Cardiac septum (tissue), 1 donor: ENCODE measurements at regions not wholly inside any gene's neighbourhood (a gene's known extent, or its start where the extent isn't known, plus 50 kb on each side); places are given as distances from the start of the nearest gene placed in this dataset.

ENCODE experiments used
- DNase-seq: peaks from one replicate; pipeline ENCODE4 v3.0.0-alpha.2; 2020; ENCODE audit warnings: low spot score
- intact Hi-C: fragments of 100-400 bp; cut with DNase I; formaldehyde crosslinking; loops from one replicate; pipeline ENCODE4 v1.14.0; 2022
- donor health status: DM: no; HTN: no; CAD: no.

DNA sequence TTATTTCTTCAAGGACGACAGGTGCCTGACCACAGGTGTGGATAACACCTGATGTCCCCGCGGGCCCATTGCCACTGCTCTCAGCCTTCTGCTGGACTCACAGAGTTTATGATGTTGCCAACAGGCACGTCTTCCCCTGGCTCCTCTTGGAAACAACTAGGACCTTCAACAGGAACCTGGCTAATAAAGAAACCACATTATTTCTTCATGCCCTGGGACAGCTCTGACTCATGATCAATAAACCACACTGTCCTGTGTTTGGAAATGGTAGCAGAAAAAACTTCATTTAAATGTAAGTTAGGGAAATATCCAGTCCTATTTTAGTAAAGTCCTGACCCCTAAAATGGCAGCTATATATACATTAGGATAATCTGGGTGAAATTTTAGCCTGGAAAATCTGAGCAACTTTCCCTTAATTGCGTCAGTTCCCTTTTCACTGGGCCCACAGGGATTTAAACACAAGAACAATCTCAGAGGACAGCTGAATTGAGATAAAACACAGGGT is 158.9 kb downstream of the VAPA start:
- no peak for DNase-seq
- intact Hi-C loops, result no loop called here

GRCh38 chr18:10074110-10074509 is 160.3 kb downstream of the VAPA start:
- no peak for DNase-seq
- intact Hi-C loops, result no loop called here

DNA sequence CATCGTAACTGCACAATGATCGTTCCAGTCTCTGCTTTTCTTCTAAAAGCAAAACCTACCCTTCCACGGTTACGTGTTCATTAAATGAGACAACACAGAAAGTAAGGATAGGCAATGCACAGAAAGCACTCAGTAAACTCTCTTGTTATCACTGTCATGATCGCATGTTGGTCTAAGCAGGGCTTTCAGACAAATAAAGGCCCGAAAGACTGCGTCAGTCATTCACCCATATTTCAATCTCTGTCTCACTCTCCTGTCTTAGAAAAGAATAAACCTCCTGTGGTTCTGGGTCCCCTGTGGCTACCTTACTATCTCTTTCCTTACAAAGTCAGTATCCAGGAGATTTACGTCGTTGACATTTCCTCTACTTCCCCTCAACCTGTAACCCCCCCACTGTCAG is 160.9 kb downstream of the VAPA start:
- intact Hi-C loops, result no loop called here
- no peak for DNase-seq

- intact Hi-C loops, result no loop called here
- DNase-seq, result no peak
Observed at GRCh38 chr18:10076502-10077030, 162.8 kb downstream of the VAPA start.

GRCh38 chr18:10077986-10078385 is 164.2 kb downstream of the VAPA start:
- DNase-seq, result no peak
- intact Hi-C loops, result no loop called here

GRCh38 chr18:10080372-10080771 is 166.6 kb downstream of the VAPA start:
- no peak for DNase-seq
- intact Hi-C loops, result no loop called here

GRCh38 chr18:10081492-10081891 is 167.7 kb downstream of the VAPA start:
- DNase-seq, result no peak
- intact Hi-C loops, result no loop called here

- DNase-seq, result no peak
- intact Hi-C loops, result no loop called here
Observed at GRCh38 chr18:10085416-10085815, 171.6 kb downstream of the VAPA start.

DNA sequence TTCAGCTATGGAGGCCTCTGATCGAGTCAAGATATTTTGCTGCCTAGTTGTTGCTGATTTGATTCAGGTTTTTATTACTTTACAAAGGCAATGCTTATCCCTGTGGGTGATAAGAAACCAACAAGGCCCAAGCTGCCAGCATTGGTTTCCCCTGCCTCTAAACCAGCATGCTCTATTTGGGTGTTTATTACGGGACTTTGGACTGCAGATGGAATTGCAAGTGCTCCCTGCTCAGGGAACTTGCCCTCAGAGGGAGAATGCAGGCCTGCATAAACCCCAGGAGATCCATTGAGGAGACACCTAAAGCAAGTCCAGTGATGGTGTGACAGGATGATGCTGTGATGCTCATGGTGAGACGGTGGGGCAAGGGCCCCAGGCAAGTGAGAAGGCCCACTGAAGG is 172.1 kb downstream of the VAPA start:
- DNase-seq, result no peak
- intact Hi-C loops, result no loop called here

GRCh38 chr18:10086458-10087210 is 172.8 kb downstream of the VAPA start:
- no peak for DNase-seq
- intact Hi-C loops, result no loop called here

- no peak for DNase-seq
- intact Hi-C loops, result no loop called here
Observed at GRCh38 chr18:10088734-10089133, 174.9 kb downstream of the VAPA start.

DNA sequence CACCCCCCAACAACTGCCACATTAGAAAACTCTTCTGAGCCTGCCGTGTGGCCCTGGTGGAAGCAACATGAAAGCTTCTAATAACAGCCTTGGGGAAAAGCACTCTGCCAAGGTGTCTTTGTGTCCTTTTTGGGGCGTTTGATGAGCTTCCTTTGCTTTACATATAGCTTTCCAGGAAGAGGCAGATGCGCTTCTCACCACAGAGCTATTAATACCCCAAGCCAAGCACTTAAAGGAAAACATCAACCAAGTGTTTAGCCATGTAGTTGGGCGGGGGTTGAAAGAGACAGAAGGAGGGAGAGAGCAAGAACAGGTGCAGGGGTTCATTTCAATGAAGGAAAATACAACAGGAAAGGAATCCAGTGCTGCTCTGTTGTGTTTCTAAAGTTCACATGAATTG is 176.1 kb downstream of the VAPA start:
- intact Hi-C loops, result no loop called here
- DNase-seq, result no peak

- intact Hi-C loops, result no loop called here
- no peak for DNase-seq
Observed at GRCh38 chr18:10090668-10091067, 176.9 kb downstream of the VAPA start.

GRCh38 chr18:10093445-10093844 is 179.6 kb downstream of the VAPA start:
- intact Hi-C loops, result no loop called here
- no peak for DNase-seq

- intact Hi-C loops, result no loop called here
- DNase-seq, result no peak
Observed at GRCh38 chr18:10094154-10094553, 180.3 kb downstream of the VAPA start.

GRCh38 chr18:10094655-10095054 is 180.8 kb downstream of the VAPA start:
- intact Hi-C loops, result no loop called here

DNA sequence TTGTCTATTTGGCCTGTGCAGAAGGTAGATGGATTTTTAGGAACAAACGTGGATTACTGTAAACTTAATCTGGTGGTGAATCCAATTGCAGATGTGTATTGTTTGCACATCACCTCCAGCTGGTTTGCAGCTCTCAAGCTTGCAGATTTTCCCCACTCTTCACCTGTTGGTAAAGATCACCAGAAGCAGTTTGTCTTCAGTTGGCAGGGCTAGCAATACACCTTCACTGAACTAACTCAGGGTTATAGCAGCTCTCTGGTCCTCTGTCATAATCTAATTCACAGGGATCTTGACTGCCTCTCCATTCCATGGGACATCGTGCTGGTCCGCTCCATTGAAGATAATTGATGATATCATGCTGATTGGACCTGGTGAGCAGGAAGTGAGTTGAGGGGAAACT is 181.5 kb downstream of the VAPA start:
- intact Hi-C loops, result no loop called here
- no peak for DNase-seq

More at GRCh38 chr18:10094655-10095054, 180.8 kb downstream of the VAPA start:
- DNase-seq, result no peak

GRCh38 chr18:10099539-10100140 is 185.8 kb downstream of the VAPA start:
- DNase-seq, result no peak
- intact Hi-C loops, result loop anchor here (10.0 kb wide), 1 partner anchor 415 kb away; no protein-coding TSS in a partner anchor

DNA sequence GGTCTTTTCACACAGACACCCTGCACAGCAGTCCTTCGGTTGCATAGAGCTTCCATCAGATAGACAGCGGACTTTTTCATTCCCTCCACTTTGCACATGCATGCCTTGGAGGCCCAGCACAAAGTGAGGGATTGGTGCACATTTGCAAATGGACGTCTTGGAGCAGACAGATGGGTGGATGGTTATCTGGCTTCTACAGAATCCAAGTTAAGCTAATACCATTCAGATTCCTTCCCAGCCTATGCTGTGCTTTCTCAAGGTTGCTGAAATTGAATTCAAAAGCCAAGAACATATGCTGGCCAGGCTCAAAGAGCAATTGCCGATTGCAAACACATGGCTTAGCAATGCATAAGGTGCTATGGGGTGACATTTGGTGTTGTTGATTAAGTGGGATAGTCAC is 186.4 kb downstream of the VAPA start:
- no peak for DNase-seq
- intact Hi-C loops, result loop anchor here (10.0 kb wide), 1 partner anchor 415 kb away; no protein-coding TSS in a partner anchor

GRCh38 chr18:10100941-10101701 is 187.3 kb downstream of the VAPA start:
- intact Hi-C loops, result loop anchor here (10.0 kb wide), 1 partner anchor 414 kb away; no protein-coding TSS in a partner anchor
- DNase-seq, result no peak
